ENCODE measurements at regions not wholly inside any gene's neighbourhood (a gene's known extent, or its start where the extent isn't known, plus 50 kb on each side); places are given as distances from the start of the nearest gene placed in this dataset.

GRCh38 chrX:115900425-115900824 is 270.1 kb upstream of the AGTR2 start:
- TF ChIP-seq CTCF (conservative IDR thresholded peaks at IDR 0.05; ENCODE audit: low read depth in 2 of 2) (no peak), EZH2 (IDR thresholded peaks at IDR 0.05; ENCODE audit: low read depth, unreplicated experiment) (no peak), POLR2AphosphoS5 (IDR thresholded peaks at IDR 0.05; ENCODE audit: low read depth) (no peak), EZH2phosphoT487 (IDR thresholded peaks at IDR 0.05; ENCODE audit: unreplicated experiment) (no peak), ZNF331 (CRISPR knock-in tag; IDR thresholded peaks at IDR 0.05; ENCODE audit: low read depth) (no peak), ZNF462 (CRISPR knock-in tag; IDR thresholded peaks at IDR 0.05) (no peak), STAT1 (IDR thresholded peaks at IDR 0.05; ENCODE audit: unreplicated experiment) (no peak), REST (IDR thresholded peaks at IDR 0.05; ENCODE audit: unreplicated experiment) (no peak), CREB1 (CRISPR knock-in tag; IDR thresholded peaks at IDR 0.05; ENCODE audit: low read depth) (no peak), JUNB (IDR thresholded peaks at IDR 0.05; ENCODE audit: unreplicated experiment) (no peak), NANOG (IDR thresholded peaks at IDR 0.05; ENCODE audit: borderline replicate concordance) (no peak), ETS1 (IDR thresholded peaks at IDR 0.05) (no peak)

Data from GM23338 (cell line).